ENCODE measurements at regions not wholly inside any gene's neighbourhood (a gene's known extent, or its start where the extent isn't known, plus 50 kb on each side); places are given as distances from the start of the nearest gene placed in this dataset.
A peak's percentile ranks its signal among the peaks of the same experiment; 100 is the strongest.

DNA sequence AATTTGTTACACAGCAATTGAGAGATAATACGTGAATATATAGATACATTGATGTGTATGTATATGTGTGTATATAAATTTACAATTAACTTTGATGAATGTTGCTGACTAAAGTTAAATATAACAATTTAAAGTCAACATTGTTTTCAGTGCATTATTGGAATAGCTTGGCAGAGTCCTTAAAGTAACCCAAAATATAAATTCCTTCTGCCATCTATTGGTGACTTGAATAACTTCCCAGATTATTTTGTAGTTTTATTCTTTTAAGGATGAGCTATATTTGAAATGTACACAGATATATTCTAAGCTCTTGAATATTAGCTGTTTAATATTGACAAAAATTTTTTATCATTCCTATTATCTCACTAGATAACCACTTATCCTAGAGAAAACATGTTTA is 298.2 kb upstream of the FSTL5 start:
- Histone ChIP-seq H3K27ac (no peak overlapping the region), H3K4me1 (no peaks in the 10 kb centered on the region), H3K36me3 (no peaks in the 10 kb centered on the region), H3K9me3 (peaks cover 0 to 3% (median 0%) of the 10 kb centered on the region in 12 donors), H3K4me3 (no peak overlapping the region), H3K27me3 (no peaks in the 10 kb centered on the region)
- WGBS, 4 donors, result 61 to 86% (median 74%) methylated on average over 1 of the region's 1 CpG
- TF ChIP-seq POLR2A (IDR thresholded peaks at IDR 0.05), result no peak
- TF ChIP-seq, protein P1, sequence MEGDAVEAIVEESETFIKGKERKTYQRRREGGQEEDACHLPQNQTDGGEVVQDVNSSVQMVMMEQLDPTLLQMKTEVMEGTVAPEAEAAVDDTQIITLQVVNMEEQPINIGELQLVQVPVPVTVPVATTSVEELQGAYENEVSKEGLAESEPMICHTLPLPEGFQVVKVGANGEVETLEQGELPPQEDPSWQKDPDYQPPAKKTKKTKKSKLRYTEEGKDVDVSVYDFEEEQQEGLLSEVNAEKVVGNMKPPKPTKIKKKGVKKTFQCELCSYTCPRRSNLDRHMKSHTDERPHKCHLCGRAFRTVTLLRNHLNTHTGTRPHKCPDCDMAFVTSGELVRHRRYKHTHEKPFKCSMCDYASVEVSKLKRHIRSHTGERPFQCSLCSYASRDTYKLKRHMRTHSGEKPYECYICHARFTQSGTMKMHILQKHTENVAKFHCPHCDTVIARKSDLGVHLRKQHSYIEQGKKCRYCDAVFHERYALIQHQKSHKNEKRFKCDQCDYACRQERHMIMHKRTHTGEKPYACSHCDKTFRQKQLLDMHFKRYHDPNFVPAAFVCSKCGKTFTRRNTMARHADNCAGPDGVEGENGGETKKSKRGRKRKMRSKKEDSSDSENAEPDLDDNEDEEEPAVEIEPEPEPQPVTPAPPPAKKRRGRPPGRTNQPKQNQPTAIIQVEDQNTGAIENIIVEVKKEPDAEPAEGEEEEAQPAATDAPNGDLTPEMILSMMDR (IDR thresholded peaks at IDR 0.05), result peak in 9 of 12 donors; percentile 16 to 47 (median 33)
- no peak for ATAC-seq
- DNase-seq, result no peak
- intact Hi-C loops (cut with DNase I), result loop anchor here in 2 of 10 donors (10.0 kb wide), 2 partner anchors 567 to 1207 kb away; no protein-coding TSS in a partner anchor

- DNase-seq (no peak), ATAC-seq (no peak)
- intact Hi-C loops (cut with DNase I), result loop anchor here in 1 of 10 donors (10.0 kb wide), 1 partner anchor 1203 kb away; no protein-coding TSS in a partner anchor
- WGBS, 4 donors, result 68 to 78% (median 73%) methylated on average over 6 of the region's 6 CpGs
- Histone ChIP-seq H3K27me3 (no peaks in the 10 kb centered on the region), H3K9me3 (peaks cover 0 to 3% (median 0%) of the 10 kb centered on the region in 12 donors), H3K36me3 (no peaks in the 10 kb centered on the region), H3K27ac (no peak overlapping the region), H3K4me3 (no peak overlapping the region), H3K4me1 (no peaks in the 10 kb centered on the region)
- no peak for TF ChIP-seq POLR2A (IDR thresholded peaks at IDR 0.05)
- TF ChIP-seq, protein P1 (IDR thresholded peaks at IDR 0.05), result no peak
Measured at GRCh38 chr4:162458051-162458450, 294.3 kb upstream of the FSTL5 start.

GRCh38 chr4:162457071-162457865 is 293.5 kb upstream of the FSTL5 start:
- Histone ChIP-seq H3K4me1 (no peaks in the 10 kb centered on the region), H3K4me3 (no peak overlapping the region), H3K36me3 (no peaks in the 10 kb centered on the region), H3K27ac (no peak overlapping the region), H3K27me3 (no peaks in the 10 kb centered on the region), H3K9me3 (peaks cover 0 to 3% (median 0%) of the 10 kb centered on the region in 12 donors)
- DNase-seq (no peak), ATAC-seq (no peak)
- 70 to 76% (median 71%) methylated on average over 5 of the region's 5 CpGs for WGBS, 4 donors
- intact Hi-C loops (cut with DNase I), result loop anchor here in 1 of 10 donors (10.0 kb wide), 1 partner anchor 1202 kb away; no protein-coding TSS in a partner anchor
- TF ChIP-seq, protein P1 (IDR thresholded peaks at IDR 0.05), result peak in 3 of 12 donors; percentile 5 to 18 (median 8)
- TF ChIP-seq POLR2A (IDR thresholded peaks at IDR 0.05), result no peak

DNA sequence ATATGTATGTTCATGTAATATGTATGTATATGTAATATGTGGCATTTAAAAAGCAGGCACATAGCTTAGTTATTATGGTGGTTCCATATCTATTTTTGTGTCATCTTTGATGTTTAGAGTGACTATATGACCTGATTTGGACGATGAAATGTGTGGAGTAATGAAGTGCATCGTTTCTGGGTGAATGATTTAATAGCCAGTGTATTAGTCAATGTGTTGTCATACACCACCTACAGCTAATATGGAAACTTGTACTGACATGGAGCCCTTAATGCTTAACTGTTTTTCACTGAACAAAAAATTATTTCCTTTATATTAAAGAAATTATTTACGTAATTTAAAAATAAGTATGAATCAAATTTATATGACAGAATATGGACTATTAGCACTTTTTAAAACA is 292.3 kb upstream of the FSTL5 start:
- ATAC-seq, result no peak
- Histone ChIP-seq H3K4me1 (no peaks in the 10 kb centered on the region), H3K27ac (no peak overlapping the region), H3K9me3 (peaks cover 0 to 3% (median 0%) of the 10 kb centered on the region in 12 donors), H3K36me3 (no peaks in the 10 kb centered on the region), H3K4me3 (no peak overlapping the region), H3K27me3 (no peaks in the 10 kb centered on the region)
- intact Hi-C loops (cut with DNase I), result loop anchor here in 1 of 10 donors (10.0 kb wide), 1 partner anchor 1201 kb away; no protein-coding TSS in a partner anchor
- 72 to 81% (median 76%) methylated on average over 3 of the region's 3 CpGs for WGBS, 4 donors
- TF ChIP-seq, protein P1 (IDR thresholded peaks at IDR 0.05), result no peak
- TF ChIP-seq POLR2A (IDR thresholded peaks at IDR 0.05), result no peak
- DNase-seq, result no peak
